ENCODE measurements at regions not wholly inside any gene's neighbourhood (a gene's known extent, or its start where the extent isn't known, plus 50 kb on each side); places are given as distances from the start of the nearest gene placed in this dataset.

DNA sequence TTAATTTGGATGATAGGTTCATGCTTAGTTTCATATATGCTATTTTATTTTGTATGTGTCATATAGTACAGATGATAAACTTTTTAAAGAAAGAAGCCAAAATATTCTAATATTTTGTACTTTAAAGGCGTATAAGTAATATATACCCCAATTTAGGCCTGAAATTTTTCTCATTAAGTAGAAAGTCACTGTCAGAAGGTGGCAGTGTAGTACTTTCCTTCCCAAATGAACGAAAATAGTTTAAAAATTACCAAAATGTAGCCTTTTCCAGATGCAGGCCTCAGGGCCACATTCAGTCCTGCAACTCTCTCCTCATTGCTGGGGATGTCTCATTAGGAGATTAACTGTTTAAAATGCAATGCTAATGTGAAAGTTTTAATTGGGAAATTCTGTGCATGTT is 1263.6 kb downstream of the C4orf33 start:
- Mint-ChIP-seq H3K36me3 (no peaks in the 10 kb centered on the region), H3K27me3 (ENCODE audit: low read depth) (no peaks in the 10 kb centered on the region), H3K9me3 (no peaks in the 10 kb centered on the region), H3K4me3 (no peak overlapping the region), H3K4me1 (no peaks in the 10 kb centered on the region), H3K27ac (no peak overlapping the region)
- no peak for DNase-seq (ENCODE audit: low spot score in 2 of 2, unreplicated experiment in 2 of 2)
- TF ChIP-seq, protein P1, sequence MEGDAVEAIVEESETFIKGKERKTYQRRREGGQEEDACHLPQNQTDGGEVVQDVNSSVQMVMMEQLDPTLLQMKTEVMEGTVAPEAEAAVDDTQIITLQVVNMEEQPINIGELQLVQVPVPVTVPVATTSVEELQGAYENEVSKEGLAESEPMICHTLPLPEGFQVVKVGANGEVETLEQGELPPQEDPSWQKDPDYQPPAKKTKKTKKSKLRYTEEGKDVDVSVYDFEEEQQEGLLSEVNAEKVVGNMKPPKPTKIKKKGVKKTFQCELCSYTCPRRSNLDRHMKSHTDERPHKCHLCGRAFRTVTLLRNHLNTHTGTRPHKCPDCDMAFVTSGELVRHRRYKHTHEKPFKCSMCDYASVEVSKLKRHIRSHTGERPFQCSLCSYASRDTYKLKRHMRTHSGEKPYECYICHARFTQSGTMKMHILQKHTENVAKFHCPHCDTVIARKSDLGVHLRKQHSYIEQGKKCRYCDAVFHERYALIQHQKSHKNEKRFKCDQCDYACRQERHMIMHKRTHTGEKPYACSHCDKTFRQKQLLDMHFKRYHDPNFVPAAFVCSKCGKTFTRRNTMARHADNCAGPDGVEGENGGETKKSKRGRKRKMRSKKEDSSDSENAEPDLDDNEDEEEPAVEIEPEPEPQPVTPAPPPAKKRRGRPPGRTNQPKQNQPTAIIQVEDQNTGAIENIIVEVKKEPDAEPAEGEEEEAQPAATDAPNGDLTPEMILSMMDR (IDR thresholded peaks at IDR 0.05; ENCODE audit: unreplicated experiment), result no peak

DNA sequence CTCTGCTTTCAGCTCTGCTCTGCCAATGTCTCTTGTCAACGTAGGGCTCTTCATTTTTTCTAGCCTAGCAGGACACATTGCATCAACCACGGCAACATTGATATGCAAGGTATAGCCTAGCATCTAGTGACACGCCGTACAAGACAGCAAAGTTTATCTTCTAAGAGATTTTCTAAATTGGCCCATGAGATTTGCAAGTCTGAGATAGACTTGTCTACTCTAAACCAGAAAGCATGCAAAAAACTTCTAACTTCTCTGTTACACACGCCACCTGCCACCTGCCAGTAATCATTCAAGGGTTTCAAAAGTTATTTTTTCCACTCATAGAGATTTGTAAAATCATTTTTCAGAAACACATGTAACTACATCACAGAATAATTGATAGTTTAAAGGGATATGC is 1265.7 kb downstream of the C4orf33 start:
- H3K27ac Mint-ChIP-seq, result no peak overlapping the region
- H3K27me3 Mint-ChIP-seq (ENCODE audit: low read depth), result no peaks in the 10 kb centered on the region
- no peaks in the 10 kb centered on the region for H3K4me1 Mint-ChIP-seq
- H3K4me3 Mint-ChIP-seq, result no peak overlapping the region
- no peak for DNase-seq (ENCODE audit: low spot score in 2 of 2, unreplicated experiment in 2 of 2)
- TF ChIP-seq, protein P1 (IDR thresholded peaks at IDR 0.05; ENCODE audit: unreplicated experiment), result no peak
- H3K36me3 Mint-ChIP-seq, result no peaks in the 10 kb centered on the region
- H3K9me3 Mint-ChIP-seq, result no peaks in the 10 kb centered on the region

DNA sequence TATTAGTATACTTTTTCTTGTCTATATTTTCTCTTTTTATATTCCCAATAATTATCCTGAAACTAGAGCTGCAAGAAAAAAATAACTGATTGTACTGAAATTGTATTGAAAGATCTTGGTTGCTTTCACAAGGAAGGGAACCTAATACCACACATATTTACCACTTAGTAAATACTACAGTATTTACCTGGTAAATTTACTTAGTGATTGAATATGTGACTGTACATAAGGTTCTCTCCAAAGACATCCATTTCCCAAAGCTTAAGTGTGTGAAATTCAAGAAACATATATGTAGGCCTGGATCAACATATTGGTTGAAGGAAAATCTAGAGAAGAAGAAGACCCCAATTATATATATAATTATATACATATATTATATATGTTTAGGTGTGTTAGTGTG is 1272.7 kb downstream of the C4orf33 start:
- no peaks in the 10 kb centered on the region for H3K36me3 Mint-ChIP-seq
- no peak overlapping the region for H3K27ac Mint-ChIP-seq
- H3K4me3 Mint-ChIP-seq, result no peak overlapping the region
- DNase-seq (ENCODE audit: low spot score in 2 of 2, unreplicated experiment in 2 of 2), result no peak
- H3K9me3 Mint-ChIP-seq, result no peaks in the 10 kb centered on the region
- TF ChIP-seq, protein P1 (IDR thresholded peaks at IDR 0.05; ENCODE audit: unreplicated experiment), result no peak
- no peaks in the 10 kb centered on the region for H3K27me3 Mint-ChIP-seq (ENCODE audit: low read depth)
- H3K4me1 Mint-ChIP-seq, result no peaks in the 10 kb centered on the region

DNA sequence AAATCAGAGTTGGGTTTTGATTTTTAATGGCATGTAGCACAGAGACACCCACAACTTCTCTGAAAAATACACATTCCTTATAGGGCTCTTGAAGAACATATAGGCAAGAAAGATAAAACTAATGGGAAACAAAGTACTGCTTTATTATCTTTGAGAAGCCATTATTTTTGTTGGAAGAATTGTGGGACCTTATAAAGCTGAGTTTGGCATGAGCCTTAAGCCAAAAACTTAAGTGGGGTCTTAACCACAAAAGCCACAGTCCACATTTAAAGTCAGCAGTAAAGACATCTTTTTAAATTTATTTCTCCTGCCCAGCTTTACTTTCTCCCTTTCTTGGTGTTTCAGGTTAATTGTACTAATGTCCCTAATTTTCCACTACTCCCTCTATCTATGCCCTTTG is 1297.3 kb downstream of the C4orf33 start:
- DNase-seq (ENCODE audit: low spot score in 2 of 2, unreplicated experiment in 2 of 2), result no peak
- no peaks in the 10 kb centered on the region for H3K36me3 Mint-ChIP-seq
- H3K27ac Mint-ChIP-seq, result no peak overlapping the region
- no peak overlapping the region for H3K4me3 Mint-ChIP-seq
- TF ChIP-seq, protein P1 (IDR thresholded peaks at IDR 0.05; ENCODE audit: unreplicated experiment), result no peak
- no peaks in the 10 kb centered on the region for H3K9me3 Mint-ChIP-seq
- no peaks in the 10 kb centered on the region for H3K27me3 Mint-ChIP-seq (ENCODE audit: low read depth)
- peaks cover 2% of the 10 kb centered on the region for H3K4me1 Mint-ChIP-seq

DNA sequence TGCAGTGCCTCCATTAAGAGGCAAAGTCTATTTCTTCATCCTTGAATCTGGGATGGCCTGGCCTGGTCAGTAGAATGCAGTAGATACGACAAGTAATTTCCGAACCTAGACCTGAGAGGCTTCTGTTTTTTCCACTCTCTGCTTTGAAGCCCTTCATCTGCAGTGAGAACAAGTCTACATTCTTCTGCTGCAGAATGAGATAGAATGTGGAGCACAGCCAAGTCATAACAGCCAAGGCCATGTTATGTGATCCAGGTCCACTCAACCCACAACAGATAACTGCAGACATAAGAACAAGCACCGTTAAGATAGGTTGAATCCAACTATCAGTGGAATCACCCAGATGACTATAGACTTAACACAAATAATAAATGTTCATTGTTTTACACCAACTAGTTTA is 1297.7 kb downstream of the C4orf33 start:
- Mint-ChIP-seq H3K36me3 (no peaks in the 10 kb centered on the region), H3K27me3 (ENCODE audit: low read depth) (no peaks in the 10 kb centered on the region), H3K9me3 (no peaks in the 10 kb centered on the region), H3K4me1 (peaks cover 2% of the 10 kb centered on the region), H3K4me3 (no peak overlapping the region), H3K27ac (no peak overlapping the region)
- TF ChIP-seq, protein P1 (IDR thresholded peaks at IDR 0.05; ENCODE audit: unreplicated experiment), result no peak
- no peak for DNase-seq (ENCODE audit: low spot score in 2 of 2, unreplicated experiment in 2 of 2)

DNA sequence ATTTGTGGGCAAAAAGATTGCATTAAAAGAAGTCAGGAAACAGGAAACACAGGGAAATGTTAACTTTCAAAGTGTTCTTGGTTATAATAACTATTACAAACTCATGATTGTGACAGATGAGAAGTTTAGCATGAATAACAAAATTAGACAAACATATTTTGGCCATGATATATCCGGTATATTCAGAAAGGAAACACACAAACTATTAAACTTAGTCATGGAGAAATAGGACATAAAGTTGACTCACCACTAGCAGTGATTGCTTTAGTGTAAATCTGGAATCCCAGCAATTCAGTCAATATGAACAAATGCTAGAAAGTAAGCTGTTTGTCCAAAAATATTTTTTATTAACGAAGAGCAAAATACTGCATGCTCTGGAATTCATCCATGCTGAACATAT is 1299.9 kb downstream of the C4orf33 start:
- Mint-ChIP-seq H3K9me3 (no peaks in the 10 kb centered on the region), H3K27ac (no peak overlapping the region), H3K4me3 (no peak overlapping the region), H3K4me1 (peaks cover 2% of the 10 kb centered on the region), H3K27me3 (ENCODE audit: low read depth) (no peaks in the 10 kb centered on the region), H3K36me3 (no peaks in the 10 kb centered on the region)
- DNase-seq (ENCODE audit: low spot score in 2 of 2, unreplicated experiment in 2 of 2), result no peak
- TF ChIP-seq, protein P1 (IDR thresholded peaks at IDR 0.05; ENCODE audit: unreplicated experiment), result no peak
